GM12873 (cell line): ENCODE measurements at regions not wholly inside any gene's neighbourhood (a gene's known extent, or its start where the extent isn't known, plus 50 kb on each side); places are given as distances from the start of the nearest gene placed in this dataset.

Experiments
- TF ChIP-seq, protein P1 (sequence below): IDR thresholded peaks from 2 replicates; pipeline ENCODE4 v1.5.1; 2012; ENCODE audit warnings: low read depth, mild to moderate bottlenecking, moderate library complexity, low read length, control low read depth; ENCODE audit not compliant: insufficient read depth; ENCODE audit errors: missing control alignments

GRCh38 chr18:78676622-78677482 lies 302.8 kb upstream of the SALL3 start:
- TF ChIP-seq, protein P1, sequence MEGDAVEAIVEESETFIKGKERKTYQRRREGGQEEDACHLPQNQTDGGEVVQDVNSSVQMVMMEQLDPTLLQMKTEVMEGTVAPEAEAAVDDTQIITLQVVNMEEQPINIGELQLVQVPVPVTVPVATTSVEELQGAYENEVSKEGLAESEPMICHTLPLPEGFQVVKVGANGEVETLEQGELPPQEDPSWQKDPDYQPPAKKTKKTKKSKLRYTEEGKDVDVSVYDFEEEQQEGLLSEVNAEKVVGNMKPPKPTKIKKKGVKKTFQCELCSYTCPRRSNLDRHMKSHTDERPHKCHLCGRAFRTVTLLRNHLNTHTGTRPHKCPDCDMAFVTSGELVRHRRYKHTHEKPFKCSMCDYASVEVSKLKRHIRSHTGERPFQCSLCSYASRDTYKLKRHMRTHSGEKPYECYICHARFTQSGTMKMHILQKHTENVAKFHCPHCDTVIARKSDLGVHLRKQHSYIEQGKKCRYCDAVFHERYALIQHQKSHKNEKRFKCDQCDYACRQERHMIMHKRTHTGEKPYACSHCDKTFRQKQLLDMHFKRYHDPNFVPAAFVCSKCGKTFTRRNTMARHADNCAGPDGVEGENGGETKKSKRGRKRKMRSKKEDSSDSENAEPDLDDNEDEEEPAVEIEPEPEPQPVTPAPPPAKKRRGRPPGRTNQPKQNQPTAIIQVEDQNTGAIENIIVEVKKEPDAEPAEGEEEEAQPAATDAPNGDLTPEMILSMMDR: no peak

- TF ChIP-seq, protein P1: no peak
These were observed 301.9 kb upstream of the SALL3 start for GRCh38 chr18:78677483-78678317.

GRCh38 chr18:78678318-78678695 lies 301.3 kb upstream of the SALL3 start:
- TF ChIP-seq, protein P1: no peak

DNA sequence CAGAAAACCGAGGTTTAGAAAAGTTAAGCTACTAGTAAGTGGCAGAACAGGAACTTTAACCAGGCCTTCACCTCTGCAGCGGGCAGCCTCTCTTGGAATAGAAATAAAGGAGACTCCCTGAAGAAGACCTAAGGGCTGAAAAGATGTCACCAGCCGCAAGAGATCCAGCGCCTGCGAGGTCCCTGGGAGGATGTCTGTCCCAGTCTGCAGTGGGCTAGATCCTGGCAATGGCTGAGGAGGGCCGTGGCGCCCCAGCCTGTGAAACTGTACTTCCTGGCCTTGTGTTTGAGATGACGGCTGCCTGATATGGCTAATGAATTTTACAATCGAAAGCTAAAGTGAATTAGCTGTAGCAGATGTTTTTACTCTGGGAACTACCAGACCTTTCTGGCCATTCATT lies 300.6 kb upstream of the SALL3 start:
- TF ChIP-seq, protein P1: no peak

GRCh38 chr18:78679613-78680260 lies 299.9 kb upstream of the SALL3 start:
- TF ChIP-seq, protein P1: no peak

DNA sequence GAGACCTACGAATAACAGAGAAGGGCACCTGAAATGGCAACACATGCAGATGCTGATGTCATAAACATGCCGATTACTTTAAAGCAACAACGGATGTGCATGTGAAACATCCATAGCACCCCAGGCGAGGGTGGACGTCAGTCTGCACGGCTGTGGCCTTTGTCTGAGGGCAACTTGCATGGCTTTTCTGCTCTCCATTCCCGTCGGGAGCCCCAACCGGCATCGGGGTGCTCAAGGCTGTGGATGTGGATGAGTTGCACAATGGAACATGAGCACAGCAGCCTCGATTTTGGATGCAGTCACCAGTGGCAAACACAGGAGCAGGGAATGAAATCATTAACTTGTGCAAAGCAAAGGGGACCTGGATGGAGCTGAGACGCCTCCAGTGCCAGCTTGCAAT lies 298.2 kb upstream of the SALL3 start:
- TF ChIP-seq, protein P1: no peak

- TF ChIP-seq, protein P1: no peak
These were observed 297.7 kb upstream of the SALL3 start for GRCh38 chr18:78681934-78682333.
